HS-5 (cell line): ENCODE measurements at regions not wholly inside any gene's neighbourhood (a gene's known extent, or its start where the extent isn't known, plus 50 kb on each side); places are given as distances from the start of the nearest gene placed in this dataset.
A peak's percentile ranks its signal among the peaks of the same experiment; 100 is the strongest.
"Not testable (repeated sequence)": the region's sequence is repeated elsewhere in the genome, so short reads cannot be mapped to it uniquely, and the experiment has no call there.

Source experiments
- DNase-seq: peaks from one replicate; pipeline ENCODE4 v3.0.0-alpha.2; 2012; ENCODE audit warnings: low read depth

DNA sequence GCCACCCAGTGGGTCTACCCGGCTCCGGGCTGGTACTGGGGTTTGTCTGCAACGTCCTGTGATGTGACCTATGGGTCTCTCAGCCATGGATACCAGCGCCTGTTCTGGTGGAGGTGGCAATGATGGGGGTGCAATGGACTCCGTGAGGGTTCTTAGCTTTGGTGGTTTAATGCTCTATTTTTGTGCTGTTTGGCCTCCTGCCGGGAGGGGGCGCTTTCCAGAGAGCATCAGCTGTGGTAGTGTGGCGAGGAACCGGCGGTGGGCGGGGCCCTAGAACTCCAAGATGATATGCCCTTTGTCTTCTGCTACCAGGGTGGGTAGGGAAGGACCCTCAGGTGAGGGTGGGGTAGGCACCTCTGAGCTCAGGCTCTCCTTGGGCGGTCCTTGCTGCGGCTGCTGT, 324.1 kb upstream of the ZFP42 start:
- DNase-seq = not testable (repeated sequence)

DNA sequence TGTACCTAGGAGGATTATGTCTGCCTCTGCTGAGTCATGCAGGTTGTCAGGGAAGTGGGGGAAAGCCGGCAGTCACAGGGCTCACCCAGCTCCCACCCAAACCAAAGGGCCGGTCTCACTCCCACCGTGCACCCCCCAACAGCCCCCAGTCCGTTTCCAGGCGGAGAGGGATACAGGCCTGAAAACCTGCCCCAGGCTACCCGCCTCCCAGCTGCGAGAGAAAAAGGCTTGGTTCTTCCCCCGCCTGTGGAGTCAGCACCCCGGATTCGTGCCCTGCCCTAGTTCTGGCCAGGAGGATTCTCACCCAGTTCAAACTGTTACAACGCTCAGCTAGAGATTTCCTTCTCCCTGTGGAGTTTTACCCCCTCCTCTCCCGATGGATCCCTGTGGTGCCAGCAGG, 323.6 kb upstream of the ZFP42 start:
- DNase-seq = not testable (repeated sequence)

DNA sequence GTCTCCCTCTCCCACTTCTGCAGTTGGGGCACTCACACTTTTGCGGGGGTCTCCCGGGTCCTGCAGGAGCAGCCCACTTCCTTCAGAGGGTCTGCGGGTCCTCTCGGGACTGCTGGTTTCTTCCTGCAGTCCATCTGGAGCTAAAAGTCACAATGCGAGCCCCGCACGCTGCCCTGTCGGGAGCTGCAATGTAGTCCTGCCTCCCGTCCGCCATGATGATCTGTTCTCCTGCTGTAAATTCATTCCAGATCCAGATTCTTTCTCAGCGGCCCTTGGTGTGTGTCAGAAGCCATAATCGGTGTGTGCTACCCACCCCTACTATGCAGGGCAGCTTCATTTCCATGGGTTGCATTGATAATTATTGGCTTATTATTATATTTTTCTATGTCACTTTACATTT, 323.0 kb upstream of the ZFP42 start:
- not testable (repeated sequence) for DNase-seq

DNA sequence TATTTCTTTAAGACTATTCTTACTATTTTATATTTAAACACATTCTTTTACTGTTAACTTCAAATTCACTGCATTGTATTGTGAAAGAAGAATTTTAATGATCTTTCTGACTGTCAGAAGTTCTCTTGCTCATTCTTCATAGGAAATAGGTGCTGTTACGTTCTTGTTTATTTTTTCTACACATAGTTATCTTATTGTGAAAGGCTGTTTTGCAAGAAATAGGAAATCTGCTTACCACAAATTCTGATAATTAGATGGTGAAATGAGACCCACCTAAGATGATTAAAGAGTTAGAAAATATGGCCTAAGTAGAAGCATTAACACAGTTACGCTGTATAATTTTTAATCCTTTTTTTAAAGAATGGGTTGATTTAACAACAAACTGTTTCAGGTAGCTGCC, 316.1 kb upstream of the ZFP42 start:
- DNase-seq = no peak

DNA sequence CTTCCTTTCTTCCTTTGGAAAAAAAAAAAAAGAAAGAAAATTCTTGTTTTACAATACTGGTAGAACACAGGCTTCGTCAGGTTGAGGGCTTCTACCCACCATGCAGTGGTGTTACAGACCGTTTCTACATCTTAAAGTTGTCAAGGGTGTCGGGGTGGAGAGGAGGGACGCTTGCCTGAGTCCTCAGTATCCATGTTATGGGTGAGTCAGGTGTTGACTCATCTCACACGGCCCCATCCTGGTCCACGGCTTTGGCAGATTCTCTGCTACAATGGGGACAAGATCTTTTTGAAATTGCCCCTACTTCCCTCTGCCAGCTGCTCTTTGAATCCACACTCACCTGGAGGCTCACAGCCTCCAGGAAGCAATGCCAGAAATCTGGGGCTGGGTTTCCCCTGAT, 310.3 kb upstream of the ZFP42 start:
- DNase-seq = no peak

DNA sequence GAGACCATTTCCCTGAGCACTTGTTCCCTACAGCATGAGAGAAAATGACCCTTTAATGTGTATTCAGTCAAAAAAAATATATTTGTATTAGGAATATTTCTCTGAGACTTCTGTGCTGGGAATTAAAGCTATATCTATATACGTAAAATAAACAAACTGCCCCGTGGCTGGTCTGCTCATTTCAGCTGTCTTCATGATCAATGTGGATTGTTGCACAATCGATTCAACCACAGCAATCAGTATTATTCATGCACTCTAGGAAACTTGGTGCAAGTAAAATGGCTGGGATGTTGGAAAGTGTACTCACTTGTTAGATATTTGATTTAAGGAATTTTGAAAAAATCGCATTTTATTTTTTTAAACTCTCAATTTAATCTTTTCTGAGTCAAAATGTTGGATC, 307.9 kb upstream of the ZFP42 start:
- no peak for DNase-seq

DNA sequence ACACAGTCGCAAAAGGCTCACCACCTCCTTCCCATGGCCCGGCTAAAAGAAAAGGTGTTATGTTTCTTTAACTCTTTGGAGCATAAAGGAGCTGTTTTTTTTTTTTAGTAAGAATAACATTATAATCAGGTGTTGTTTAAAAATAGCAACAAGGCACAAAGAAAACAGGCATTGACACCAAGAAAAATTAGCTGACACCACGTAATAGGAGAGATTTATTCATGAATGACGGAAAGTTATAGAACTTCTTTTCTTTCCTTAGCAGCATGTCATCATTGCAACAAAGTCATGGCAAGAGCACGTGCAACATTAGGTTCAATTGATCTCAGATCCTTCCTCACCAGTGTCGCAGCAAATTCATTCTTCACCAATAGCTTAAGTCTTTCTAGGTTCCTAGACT, 302.9 kb upstream of the ZFP42 start:
- DNase-seq = no peak

DNA sequence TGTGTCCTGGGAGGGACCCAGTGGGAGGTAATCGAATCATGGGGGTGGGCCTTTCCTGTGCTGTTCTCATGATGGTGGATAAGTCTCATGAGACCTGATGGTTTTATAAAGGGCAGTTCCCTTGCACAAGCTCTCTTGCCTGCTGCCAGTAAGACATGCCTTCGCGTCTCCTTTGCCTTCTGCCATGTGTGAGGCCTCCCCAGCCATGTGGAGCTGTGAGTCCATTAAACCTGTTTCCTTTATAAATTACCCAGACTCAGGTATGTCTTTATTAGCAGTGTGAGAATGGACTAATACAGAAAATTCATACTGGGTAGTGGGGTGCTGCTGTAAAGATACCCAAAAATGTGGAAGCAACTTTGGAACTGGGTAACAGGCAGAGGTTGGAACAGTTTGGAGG, 300.0 kb upstream of the ZFP42 start:
- DNase-seq = not testable (repeated sequence)

DNA sequence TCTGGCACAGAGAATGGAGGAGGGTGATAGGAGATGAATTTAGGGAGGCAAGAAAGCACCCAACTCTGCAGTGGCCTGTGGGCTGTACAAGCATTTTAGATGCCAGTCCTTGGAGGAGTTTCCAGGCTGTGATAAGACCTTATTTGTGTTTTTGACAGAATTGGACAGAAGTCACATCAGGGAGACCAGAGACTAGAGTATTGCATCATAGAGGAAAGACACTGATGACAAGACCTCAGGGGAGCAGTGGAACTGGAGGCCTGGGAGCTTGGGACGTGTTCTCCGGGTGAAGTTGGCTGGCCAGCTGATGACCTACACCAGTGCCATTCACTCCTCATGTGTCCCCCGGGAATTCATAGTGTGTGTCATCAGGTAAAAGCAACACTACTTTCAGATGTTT, 284.0 kb upstream of the ZFP42 start:
- DNase-seq = no peak

DNA sequence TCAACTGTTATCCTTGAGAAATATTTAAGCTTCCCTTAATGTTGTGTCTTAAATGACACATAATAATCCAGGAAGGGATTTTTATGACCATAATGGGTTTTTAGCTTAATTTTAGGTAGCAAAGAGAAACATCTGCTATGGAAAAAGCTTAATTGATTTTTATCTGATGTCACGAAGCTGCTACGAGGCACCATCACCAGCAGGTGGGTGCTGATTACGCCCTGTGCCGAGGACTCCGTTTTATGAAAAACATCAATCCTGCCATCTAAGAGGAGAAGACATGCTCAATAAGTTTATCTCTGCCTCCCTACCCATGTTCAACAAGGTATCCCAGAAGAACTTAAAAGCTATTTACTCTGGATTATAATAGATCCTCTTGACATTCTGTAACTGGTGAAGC, 280.6 kb upstream of the ZFP42 start:
- DNase-seq = no peak

DNA sequence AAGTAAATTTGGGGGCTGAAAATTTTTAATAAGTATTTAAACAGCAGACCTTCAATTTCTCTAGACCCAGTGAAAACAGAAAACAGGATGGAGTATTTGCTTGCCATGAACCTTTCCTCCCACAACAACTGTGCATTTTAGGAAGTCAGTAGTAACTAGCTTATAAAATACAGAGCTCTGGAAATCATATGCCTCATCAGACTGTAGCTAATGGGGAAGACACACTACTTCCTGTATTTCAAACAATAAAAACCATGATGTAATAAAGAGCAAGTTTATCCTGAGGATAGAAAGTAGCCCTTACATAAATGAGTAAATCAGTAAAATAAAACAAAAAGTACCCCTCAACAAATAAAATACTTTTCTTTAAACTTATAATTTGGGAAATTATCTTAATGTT, 280.1 kb upstream of the ZFP42 start:
- DNase-seq = no peak

DNA sequence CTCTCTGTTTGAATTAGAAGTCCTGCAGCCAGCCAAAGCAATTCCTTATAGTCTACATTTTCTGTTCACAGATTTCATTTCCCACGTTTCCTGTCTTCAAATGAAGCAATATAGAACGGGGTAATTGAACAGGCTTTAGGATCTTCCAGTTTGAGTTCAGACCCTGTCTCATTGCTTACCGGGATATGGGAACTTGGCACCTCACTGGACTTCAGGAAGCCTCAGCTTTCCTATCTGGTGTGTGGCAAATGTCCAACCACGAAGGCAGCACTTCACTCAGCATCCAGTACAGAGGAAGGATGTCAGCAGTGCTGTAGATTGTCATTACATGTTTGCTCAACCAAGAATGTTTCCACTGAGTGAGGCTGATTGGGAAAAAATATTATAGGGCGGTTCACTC, 271.1 kb upstream of the ZFP42 start:
- DNase-seq = no peak

DNA sequence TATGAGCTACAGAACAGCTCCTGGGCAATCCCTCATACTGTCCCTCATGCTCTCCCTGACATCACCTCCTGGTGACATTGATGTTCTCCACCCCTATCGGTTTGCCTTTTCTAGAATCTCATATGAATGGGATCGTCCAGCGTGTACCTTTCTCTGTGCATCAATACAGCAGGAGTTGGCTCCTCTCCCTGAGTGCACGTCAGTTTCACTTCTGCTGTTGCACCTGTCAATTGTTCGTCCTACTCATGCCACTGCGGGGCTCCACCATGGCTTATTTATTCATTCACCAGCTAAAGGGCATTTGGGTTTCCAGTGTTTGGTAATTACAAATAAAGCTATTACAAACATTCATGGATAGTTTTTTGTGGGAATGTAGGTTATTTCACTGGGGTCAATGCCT, 269.1 kb upstream of the ZFP42 start:
- no peak for DNase-seq

DNA sequence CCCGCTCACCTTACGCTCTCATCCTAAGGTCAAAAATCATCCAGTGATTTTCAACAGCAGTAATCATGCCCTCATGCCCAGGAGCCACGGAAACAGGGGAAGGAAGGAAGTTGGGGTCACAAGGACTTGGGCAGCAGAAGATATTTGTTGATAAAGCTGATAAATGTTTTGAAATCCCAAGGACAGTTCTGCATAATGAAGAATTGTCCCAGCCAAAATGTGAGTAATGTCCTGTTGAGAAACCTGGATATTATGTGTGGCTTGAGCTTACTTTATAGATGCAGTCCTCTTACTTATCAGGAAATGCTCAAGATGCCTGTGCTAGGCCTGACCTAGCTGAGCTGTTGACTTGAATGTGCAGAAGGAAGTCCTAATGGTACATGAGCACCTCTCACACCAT, 263.0 kb upstream of the ZFP42 start:
- DNase-seq = peak; percentile 19

DNA sequence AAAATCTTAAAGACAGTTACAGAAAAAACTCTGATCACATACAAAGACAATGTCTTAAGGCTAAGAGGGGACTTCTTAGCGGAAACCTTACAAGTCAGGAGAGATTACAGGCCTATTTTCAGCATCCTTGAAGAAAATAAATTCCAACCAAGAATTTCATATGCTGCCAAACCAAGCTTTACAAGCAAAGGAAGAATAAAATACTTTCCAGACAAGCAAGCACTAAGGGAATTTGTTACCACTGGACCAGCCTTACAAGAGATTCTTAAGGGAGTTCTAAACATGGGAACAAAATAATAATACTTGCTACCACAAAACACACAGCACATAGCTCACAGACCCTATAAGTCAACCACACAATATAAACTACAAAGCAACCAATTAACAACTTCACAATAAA, 255.8 kb upstream of the ZFP42 start:
- DNase-seq = no peak

DNA sequence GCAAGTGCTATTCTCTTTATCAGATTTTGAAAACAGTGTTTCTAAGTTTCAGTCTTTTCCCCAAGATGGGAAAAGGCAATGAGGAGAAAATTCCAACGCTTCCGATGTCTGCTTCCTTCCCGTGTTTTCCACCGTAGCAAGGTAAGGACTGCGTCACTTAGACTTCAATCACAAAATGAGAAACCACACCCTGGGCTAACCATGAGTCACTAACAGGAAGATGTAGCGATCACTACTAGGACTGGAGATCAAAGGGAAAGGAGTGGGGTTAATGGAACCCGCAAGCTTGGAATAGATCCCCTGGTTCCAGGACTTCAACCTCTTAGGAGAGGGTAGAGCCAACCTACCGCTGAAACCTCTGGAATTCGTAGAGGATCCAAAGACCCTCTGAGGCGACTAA, 250.7 kb upstream of the ZFP42 start:
- no peak for DNase-seq

DNA sequence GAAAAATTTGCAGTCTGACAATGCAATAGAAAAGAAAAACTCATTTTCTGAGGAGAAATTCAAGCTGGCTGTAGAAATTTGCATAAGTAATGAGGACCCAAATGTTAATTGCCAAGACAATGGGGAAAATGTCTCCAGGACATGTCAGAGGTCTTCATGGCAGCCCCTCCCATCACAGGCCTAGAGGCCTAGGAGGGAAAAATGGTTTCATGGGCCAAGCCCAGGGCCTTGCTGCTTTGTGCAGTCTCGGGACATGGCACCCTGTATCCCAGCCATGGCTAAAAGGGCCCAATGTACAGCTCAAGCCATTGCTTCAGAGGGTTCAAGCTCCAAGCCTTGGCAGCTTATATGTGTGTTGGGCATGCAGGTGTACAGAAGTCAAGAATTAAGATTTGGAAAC, 244.9 kb upstream of the ZFP42 start:
- not testable (repeated sequence) for DNase-seq

DNA sequence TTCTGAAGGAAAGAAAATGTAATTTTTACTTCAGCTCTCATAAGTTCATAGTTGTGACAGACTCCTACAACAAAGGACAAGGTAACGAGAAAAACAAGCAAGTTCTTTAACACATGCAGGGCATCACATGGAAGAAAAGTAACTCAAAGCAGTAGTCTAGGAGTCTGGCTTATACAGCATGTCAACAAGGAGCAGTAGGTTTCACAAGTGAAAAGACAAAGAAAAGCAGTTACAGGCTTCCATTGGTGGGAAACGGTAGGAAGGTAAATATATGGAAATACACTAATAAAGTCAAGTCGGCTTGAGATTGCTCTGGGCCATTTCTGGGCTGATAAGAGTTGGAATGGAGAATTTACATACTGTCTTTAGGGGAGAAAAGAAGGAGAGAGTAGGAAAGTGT, 228.4 kb upstream of the ZFP42 start:
- no peak for DNase-seq

DNA sequence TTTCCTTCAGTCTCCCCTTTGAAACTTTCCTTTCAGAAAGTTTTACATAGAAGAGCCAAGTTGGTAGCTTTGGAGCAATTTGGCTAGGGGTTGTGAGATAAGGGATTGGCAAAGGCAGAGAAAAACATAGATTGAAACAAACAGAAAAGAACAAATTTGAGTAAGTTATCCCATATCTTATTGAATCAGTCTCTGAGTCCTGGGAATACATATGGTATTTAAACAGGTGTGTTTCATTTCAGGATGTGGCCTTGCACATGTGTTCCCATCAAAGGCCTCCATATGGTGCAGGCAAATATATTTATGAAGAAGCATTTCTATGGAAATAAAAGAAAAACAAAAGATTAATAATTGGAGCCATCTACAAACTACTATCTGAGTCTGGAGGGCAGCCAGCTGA, 227.9 kb upstream of the ZFP42 start:
- DNase-seq = no peak

DNA sequence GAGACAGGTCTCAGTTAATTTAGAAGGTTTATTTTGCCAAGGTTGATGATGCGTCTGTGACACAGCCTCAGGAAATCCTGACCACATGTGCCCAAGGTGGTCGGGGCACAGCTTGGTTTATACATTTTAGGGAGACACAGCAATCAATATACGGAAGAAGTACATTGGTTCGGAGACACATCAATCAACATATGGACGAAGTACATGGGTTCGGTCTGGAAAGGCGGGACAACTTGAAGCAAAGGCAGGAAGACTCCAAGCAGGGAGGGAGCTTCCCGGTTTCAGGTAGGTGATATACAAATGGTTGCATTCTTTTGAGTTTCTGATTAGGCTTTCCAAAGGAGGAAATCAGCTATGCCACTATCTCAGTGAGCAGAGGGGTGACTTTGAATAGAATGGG, 225.2 kb upstream of the ZFP42 start:
- DNase-seq = no peak

DNA sequence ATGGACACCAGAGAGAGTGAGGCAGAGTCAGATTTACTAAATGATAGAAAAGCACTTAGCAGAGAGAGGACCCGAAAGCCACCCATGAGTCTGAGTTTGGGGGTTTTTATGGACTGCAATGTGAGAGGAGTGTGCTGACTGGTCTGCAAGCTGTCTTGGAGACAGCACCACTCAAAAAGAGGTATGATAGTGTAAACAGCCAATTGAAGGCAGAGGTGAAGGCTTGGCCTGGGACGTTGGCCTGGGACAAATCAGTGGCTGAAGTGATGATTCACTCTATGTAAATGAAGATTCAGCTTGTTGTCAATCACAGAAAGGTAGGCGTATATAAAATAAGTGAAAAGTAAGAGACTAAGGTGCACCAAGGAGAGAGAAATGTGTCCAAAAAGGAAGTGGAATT, 217.6 kb upstream of the ZFP42 start:
- DNase-seq = no peak

DNA sequence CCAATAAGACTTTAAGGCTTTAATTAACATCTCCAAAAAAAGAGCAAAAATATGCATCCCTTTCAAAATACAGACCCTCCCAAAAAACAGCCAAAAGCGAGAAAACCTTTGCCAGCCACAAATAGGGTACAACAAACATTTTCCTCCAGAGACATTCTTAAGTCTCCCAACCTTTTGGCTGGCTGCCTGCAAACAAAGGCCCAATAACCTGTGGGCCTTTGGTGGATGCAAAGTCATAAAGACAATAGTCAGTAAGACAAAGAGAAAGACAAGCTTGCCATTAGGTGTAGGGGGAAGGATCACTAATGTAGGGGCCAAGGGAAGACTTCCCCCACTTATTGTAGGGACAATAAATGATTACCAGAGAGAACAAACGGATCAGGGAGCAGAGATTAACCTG, 215.5 kb upstream of the ZFP42 start:
- no peak for DNase-seq

DNA sequence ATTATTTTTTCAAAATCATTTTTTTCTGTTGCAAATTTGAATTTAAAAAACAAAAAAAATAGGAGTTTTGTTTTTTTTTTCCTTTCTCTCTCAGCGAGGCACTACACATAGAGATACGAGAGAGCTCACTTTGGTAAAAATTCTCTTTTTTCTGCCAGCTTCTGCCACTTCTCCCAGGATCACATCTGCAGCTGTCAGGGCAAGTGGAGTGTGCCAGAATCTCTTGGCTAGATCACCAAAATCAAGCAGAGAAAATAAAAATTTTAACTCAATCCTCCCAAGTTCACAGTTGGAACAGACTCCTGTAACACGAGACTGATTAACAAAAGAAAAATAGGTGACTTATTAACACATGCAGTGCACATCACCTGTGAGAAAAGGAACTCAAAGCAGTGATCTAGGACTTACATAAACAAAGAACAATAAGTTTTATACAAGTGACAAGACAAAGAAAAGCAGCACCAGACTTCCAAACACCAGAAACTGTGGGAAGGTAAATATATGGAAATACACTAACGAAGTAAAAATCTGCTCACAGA, 213.2 kb upstream of the ZFP42 start:
- DNase-seq = no peak

DNA sequence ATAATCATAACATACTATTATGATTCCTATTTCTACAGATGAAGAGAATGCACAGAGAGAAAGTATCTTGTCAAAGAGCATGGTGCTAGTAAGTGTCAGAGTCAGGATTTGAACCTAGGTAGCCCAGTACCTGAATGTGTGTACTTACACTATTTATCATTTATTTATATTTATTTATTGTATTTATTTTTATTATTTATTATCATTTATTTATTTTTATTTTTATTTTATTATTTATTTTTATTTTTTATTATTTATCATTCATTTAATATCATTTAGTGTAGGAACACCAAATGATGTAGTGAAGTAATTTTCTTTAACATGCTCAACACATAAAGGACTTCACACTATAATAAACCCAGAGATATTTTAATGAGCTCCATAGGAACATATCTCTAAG, 209.4 kb upstream of the ZFP42 start:
- no peak for DNase-seq

DNA sequence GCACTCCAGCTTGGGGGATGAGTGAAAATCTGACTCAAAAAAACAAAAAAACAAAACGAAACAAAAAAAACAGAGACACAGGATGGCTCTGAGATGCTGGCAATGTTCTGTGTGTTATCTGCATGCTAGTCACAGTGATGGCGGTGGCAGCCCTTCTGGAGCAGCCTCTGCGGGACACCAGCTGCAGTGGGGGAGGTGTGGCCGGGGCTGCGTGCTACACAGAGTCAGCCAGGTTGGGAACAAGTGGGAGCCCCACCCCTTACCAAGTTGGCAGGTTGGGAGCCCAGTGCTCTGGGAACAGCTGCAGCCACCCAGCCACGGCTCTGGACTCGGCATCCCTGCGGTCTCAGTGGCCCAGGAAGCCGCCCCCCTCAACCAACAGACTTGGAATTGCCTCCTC, 206.5 kb upstream of the ZFP42 start:
- DNase-seq = no peak
